Epithelial cell of esophagus (primary cell): ENCODE measurements at regions not wholly inside any gene's neighbourhood (a gene's known extent, or its start where the extent isn't known, plus 50 kb on each side); places are given as distances from the start of the nearest gene placed in this dataset.

Experiments
- DNase-seq: peaks from one replicate; pipeline ENCODE4 v3.0.0; 2010; ENCODE audit warnings: low read depth
- H3K4me3 ChIP-seq: 2 replicates; pipeline ENCODE4 v1.5.1; 2011; ENCODE audit warnings: mild to moderate bottlenecking, low read length, control low read depth
- TF ChIP-seq, protein P1 (sequence below): IDR thresholded peaks from 2 replicates; pipeline ENCODE4 v1.5.1; 2011; ENCODE audit warnings: low read depth, mild to moderate bottlenecking, low read length, control low read depth, inconsistent platforms; ENCODE audit not compliant: insufficient read depth; ENCODE audit errors: missing control alignments

DNA sequence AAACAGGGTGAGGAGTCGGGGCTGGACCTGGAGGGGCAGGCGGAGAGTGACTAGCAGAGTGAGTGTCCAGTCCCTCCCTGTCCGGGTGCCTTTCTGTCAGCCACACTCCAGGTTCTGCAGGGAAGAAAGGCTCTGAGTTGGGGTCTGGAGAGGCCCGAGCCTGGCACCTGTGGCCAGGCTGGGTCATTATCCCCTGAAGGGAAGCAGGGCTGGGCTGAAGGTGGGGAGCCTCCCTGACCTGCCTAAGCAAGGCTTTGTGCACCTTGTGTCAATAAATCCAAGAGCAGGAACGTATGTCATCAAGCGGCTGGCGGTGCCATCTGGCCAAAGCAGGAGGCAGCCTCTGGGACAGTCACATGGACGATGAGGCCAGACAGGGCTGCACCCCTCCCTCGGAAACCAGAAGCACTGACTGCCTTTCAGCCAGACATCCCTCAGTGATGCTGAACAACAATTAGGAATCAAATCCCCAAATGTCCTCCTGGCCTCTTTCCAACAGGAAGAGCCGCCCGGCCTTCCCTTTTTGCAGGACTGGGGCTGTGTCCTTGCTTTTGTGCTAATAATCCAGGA lies 73.9 kb upstream of the FGF3 start:
- TF ChIP-seq, protein P1, sequence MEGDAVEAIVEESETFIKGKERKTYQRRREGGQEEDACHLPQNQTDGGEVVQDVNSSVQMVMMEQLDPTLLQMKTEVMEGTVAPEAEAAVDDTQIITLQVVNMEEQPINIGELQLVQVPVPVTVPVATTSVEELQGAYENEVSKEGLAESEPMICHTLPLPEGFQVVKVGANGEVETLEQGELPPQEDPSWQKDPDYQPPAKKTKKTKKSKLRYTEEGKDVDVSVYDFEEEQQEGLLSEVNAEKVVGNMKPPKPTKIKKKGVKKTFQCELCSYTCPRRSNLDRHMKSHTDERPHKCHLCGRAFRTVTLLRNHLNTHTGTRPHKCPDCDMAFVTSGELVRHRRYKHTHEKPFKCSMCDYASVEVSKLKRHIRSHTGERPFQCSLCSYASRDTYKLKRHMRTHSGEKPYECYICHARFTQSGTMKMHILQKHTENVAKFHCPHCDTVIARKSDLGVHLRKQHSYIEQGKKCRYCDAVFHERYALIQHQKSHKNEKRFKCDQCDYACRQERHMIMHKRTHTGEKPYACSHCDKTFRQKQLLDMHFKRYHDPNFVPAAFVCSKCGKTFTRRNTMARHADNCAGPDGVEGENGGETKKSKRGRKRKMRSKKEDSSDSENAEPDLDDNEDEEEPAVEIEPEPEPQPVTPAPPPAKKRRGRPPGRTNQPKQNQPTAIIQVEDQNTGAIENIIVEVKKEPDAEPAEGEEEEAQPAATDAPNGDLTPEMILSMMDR, result no peak
- no peak for DNase-seq
- H3K4me3 ChIP-seq, result no peak overlapping the region

DNA sequence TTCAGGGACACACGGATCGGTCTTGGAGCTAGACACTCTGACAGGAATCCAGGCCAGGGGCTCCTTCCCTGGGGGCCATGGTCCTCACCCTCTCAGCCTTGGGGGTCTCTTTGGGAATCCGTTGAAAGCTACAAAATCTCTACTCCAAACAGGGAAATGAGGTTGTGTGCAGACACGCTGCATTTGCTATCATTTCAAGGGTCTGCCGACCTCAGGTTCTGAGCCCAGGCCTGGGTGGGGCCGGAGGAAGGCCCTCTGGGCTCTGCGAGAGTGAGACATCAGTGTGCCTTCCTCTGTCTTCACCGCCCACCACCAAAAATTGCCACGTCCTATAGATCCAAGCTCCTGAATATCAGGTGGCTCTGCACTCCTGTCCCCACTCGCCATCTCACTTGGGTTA lies 74.4 kb upstream of the FGF3 start:
- H3K4me3 ChIP-seq, result no peak overlapping the region
- DNase-seq, result no peak
- TF ChIP-seq, protein P1, result no peak

DNA sequence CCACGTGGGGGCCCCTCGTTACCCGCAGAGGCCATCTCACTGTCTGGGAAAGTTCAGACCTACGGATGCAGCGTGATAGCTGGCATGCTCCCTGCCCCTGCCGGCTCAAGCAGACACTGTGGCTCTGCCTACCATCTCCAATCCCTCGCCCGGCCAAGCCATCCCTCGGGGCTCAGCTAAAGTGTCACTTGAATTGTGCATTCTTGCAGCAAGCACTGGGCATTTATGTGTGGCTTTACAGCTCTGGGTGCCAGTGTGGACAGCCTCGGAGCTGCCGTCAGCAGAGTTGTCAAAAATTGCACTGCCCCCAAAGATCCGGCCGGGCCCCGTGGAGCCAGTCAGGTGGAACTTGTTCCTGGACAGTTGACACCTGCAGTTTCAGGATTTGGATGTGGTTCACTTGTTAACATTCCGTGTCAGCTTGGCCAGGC lies 75.0 kb upstream of the FGF3 start:
- H3K4me3 ChIP-seq, result no peak overlapping the region
- no peak for DNase-seq
- TF ChIP-seq, protein P1, result no peak

DNA sequence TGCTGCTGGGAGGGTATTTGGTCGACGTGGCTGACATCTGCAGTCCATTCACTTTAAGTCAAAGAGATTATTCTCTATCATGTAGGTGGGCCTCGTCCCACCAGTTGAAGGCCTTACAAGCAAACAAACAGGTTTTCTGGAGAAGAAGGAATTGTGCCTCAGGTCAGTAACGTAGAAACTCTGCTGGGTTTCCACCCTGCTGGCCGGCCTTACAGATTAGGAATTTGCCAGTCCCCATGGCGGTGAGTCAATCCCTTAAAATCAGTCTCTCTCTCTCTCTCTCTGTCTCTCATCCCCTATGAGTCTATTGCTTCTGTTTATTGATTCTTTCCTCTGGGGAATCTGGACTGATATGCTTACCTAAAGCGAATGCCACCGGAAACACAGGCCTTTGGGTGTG lies 75.4 kb upstream of the FGF3 start:
- TF ChIP-seq, protein P1, result no peak
- H3K4me3 ChIP-seq, result no peak overlapping the region
- DNase-seq, result peak; percentile 24

DNA sequence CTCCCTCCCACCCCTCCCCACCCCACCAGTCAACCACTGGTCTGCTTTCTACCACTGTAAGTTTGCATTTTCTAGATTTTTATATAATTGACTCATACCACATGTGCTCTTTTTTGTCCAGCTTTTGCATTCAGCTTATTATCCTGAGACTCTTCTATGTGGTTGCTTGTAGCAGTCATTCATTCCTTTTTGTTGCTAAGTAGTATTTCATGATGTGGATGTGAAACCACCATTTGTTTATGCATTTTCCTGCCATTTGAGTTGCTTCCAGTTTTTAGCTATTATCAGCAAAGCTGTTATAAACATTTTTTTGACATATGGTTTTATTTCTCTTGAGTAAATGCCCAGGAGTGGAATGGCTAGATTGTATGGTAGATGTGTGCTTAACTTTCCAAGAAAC lies 77.0 kb upstream of the FGF3 start:
- TF ChIP-seq, protein P1, result no peak

DNA sequence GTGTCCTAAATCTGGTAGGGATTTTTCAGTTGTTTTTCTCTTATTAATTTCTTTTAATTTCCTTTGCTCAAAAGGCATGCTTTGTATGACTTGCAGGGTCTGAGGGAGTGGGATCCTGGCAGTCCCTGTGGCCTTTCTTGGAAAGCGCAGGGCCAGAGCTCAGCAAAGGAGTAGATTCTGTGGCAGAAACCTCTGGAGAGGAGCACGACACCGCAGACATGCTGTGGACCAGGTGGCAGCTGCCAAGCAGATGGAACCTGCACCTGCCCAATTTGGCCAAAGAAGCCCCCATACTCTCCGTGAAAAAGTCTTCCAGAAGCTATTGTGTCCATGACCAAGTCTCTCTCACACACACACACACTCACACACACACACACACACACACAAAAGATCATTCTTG lies 78.9 kb upstream of the FGF3 start:
- no peak overlapping the region for H3K4me3 ChIP-seq
- TF ChIP-seq, protein P1, result no peak
- DNase-seq, result no peak

More for the DNA sequence above, 77.0 kb upstream of the FGF3 start:
- DNase-seq, result no peak
- no peak overlapping the region for H3K4me3 ChIP-seq
